ENCODE measurements at regions not wholly inside any gene's neighbourhood (a gene's known extent, or its start where the extent isn't known, plus 50 kb on each side); places are given as distances from the start of the nearest gene placed in this dataset.
"Not testable (repeated sequence)": the region's sequence is repeated elsewhere in the genome, so short reads cannot be mapped to it uniquely, and the experiment has no call there.

GRCh38 chr6:169923468-169924464 is 172.3 kb downstream of the ERMARD start:
- DNase-seq (ENCODE audit: low spot score): no peak

- no peak for DNase-seq (ENCODE audit: low spot score)
These were observed 170.7 kb downstream of the ERMARD start for GRCh38 chr6:169921853-169922824.

- DNase-seq (ENCODE audit: low spot score): no peak
These were observed 169.8 kb downstream of the ERMARD start for GRCh38 chr6:169921217-169921616.

- DNase-seq (ENCODE audit: low spot score): no peak
These were observed 169.1 kb downstream of the ERMARD start for GRCh38 chr6:169920359-169921020.

GRCh38 chr6:169918954-169919549 is 167.6 kb downstream of the ERMARD start:
- no peak for DNase-seq (ENCODE audit: low spot score)

GRCh38 chr6:169918239-169918953 is 167.0 kb downstream of the ERMARD start:
- DNase-seq (ENCODE audit: low spot score): no peak

GRCh38 chr6:169917153-169917552 is 165.7 kb downstream of the ERMARD start:
- DNase-seq (ENCODE audit: low spot score): no peak

- DNase-seq (ENCODE audit: low spot score): no peak
These were observed 164.5 kb downstream of the ERMARD start for GRCh38 chr6:169915769-169916550.

GRCh38 chr6:169913745-169914144 is 162.3 kb downstream of the ERMARD start:
- DNase-seq (ENCODE audit: low spot score): not testable (repeated sequence)

GRCh38 chr6:169913096-169913638 is 161.7 kb downstream of the ERMARD start:
- DNase-seq (ENCODE audit: low spot score): no peak

GRCh38 chr6:169912266-169913095 is 161.1 kb downstream of the ERMARD start:
- no peak for DNase-seq (ENCODE audit: low spot score)

- DNase-seq (ENCODE audit: low spot score): no peak
These were observed 160.1 kb downstream of the ERMARD start for GRCh38 chr6:169911264-169912263.

- no peak for DNase-seq (ENCODE audit: low spot score)
These were observed 157.7 kb downstream of the ERMARD start for GRCh38 chr6:169909113-169909512.

- DNase-seq (ENCODE audit: low spot score): no peak
These were observed 157.0 kb downstream of the ERMARD start for GRCh38 chr6:169908403-169908933.

- no peak for DNase-seq (ENCODE audit: low spot score)
These were observed 156.1 kb downstream of the ERMARD start for GRCh38 chr6:169907419-169908115.

- DNase-seq (ENCODE audit: low spot score): no peak
These were observed 155.4 kb downstream of the ERMARD start for GRCh38 chr6:169906688-169907418.
